GM23248 (cell line): ENCODE measurements at regions not wholly inside any gene's neighbourhood (a gene's known extent, or its start where the extent isn't known, plus 50 kb on each side); places are given as distances from the start of the nearest gene placed in this dataset.
A peak's percentile ranks its signal among the peaks of the same experiment; 100 is the strongest.

Experiments used
- DNase-seq: peaks from one replicate; pipeline ENCODE4 v3.0.0-alpha.2; 2015
- H2AFZ ChIP-seq: fragments of 200-600 bp; sonication (generic); 2 replicates; pipeline ENCODE4 v1.6.1; 2016; ENCODE audit warnings: antibody characterized with exemption
- H3F3A ChIP-seq: fragments of 200-600 bp; sonication (generic); 2 replicates; pipeline ENCODE4 v1.6.1; 2016; ENCODE audit warnings: mild to moderate bottlenecking, antibody characterized with exemption, mixed run types; ENCODE audit not compliant: insufficient read depth
- H3K27ac ChIP-seq: fragments of 200-600 bp; sonication (generic); 2 replicates; pipeline ENCODE4 v1.5.1; 2016; ENCODE audit warnings: mild to moderate bottlenecking
- H3K27me3 ChIP-seq: fragments of 200-600 bp; sonication (generic); replicated peaks from 2 replicates; pipeline ENCODE4 v1.6.1; 2016; ENCODE audit warnings: mild to moderate bottlenecking; ENCODE audit not compliant: insufficient read depth
- H3K36me3 ChIP-seq: fragments of 200-600 bp; sonication (generic); 2 replicates; pipeline ENCODE4 v1.6.1; 2016; ENCODE audit warnings: low read depth, mild to moderate bottlenecking
- H3K4me1 ChIP-seq: fragments of 200-600 bp; sonication (generic); 2 replicates; pipeline ENCODE4 v1.6.1; 2016; ENCODE audit warnings: mild to moderate bottlenecking; ENCODE audit not compliant: insufficient read depth
- H3K4me2 ChIP-seq: fragments of 200-600 bp; sonication (generic); one replicate; pipeline ENCODE4 v1.6.1; 2016; ENCODE audit warnings: mild to moderate bottlenecking; ENCODE audit not compliant: unreplicated experiment
- H3K4me3 ChIP-seq: fragments of 200-600 bp; sonication (generic); 2 replicates; pipeline ENCODE4 v1.5.1; 2016; ENCODE audit warnings: mild to moderate bottlenecking
- H3K79me2 ChIP-seq: fragments of 200-600 bp; sonication (generic); 2 replicates; pipeline ENCODE4 v1.6.1; 2016; ENCODE audit warnings: mild to moderate bottlenecking; ENCODE audit not compliant: insufficient read depth
- H3K9ac ChIP-seq: fragments of 200-600 bp; sonication (generic); 2 replicates; pipeline ENCODE4 v1.6.1; 2016; ENCODE audit warnings: mild to moderate bottlenecking
- H3K9me2 ChIP-seq: fragments of 200-600 bp; sonication (generic); 2 replicates; pipeline ENCODE4 v1.6.1; 2016; ENCODE audit warnings: mixed run types, mild to moderate bottlenecking, moderate library complexity; ENCODE audit not compliant: insufficient read depth
- H3K9me3 ChIP-seq: fragments of 200-600 bp; sonication (generic); one replicate; pipeline ENCODE4 v1.6.1; 2017; ENCODE audit warnings: low read depth
- H4K20me1 ChIP-seq: fragments of 200-600 bp; sonication (generic); 2 replicates; pipeline ENCODE4 v1.6.0; 2016; ENCODE audit not compliant: insufficient read depth
- EZH2 ChIP-seq: fragments of 200-600 bp; sonication (generic); IDR thresholded peaks from 2 replicates; pipeline ENCODE4 v1.6.1; 2018; ENCODE audit warnings: antibody characterized with exemption, mild to moderate bottlenecking; ENCODE audit not compliant: insufficient read depth, poor library complexity, severe bottlenecking
- EZH2phosphoT487 ChIP-seq: fragments of 200-600 bp; sonication (generic); IDR thresholded peaks from 2 replicates; pipeline ENCODE4 v1.6.1; 2018; ENCODE audit warnings: antibody characterized with exemption, moderate library complexity, mild to moderate bottlenecking, low read depth; ENCODE audit not compliant: insufficient read depth
- whole genome bisulfite sequencing, 2 experiments: methylation state at CpG; one replicate each; pipeline ENCODE4 v1.1.6; 2015 to 2017; ENCODE audit warnings: low lambda C conversion rate in 2 of 2, low coverage in 1 of 2; ENCODE audit errors: missing lambda C conversion rate in 2 of 2; 5-methylcytosine and 5-hydroxymethylcytosine counted together
- in situ Hi-C: fragments of 300-500 bp; cut with MboI; formaldehyde crosslinking; loops from 2 replicates; pipeline ENCODE4 v1.15.0; 2020

DNA sequence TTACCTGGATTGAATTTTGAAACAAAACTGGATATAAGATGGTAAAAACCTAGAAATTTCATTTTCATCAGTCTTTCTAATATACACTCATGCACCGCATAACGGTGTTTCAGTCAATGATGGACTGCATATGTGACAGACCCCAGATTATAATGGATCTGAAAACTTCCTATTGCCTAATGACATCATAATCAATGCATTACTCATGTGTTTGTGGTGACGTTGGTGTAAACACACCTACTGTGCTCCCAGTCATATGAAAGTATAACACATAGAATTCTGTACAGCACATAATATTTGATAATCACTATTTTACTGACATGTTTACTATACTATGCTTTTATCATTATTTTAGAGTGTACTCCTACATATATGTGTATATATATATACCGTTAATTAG is 119.9 kb upstream of the AGA start:
- H3K4me2 ChIP-seq, result no peak overlapping the region
- no peak overlapping the region for H3K27ac ChIP-seq
- H3K4me1 ChIP-seq, result no peaks in the 10 kb centered on the region
- in situ Hi-C loops, result no loop called here
- no peaks in the 10 kb centered on the region for H3K9me2 ChIP-seq
- no peak for TF ChIP-seq EZH2
- TF ChIP-seq EZH2phosphoT487, result no peak
- H3K36me3 ChIP-seq, result no peaks in the 10 kb centered on the region
- H3K9ac ChIP-seq, result no peak overlapping the region
- H3K79me2 ChIP-seq, result no peaks in the 10 kb centered on the region
- 68 to 74% methylated on average over 4 of the region's 4 CpGs for WGBS, 2 experiments
- H3F3A ChIP-seq, result no peaks in the 10 kb centered on the region
- no peak overlapping the region for H2AFZ ChIP-seq
- no peaks in the 10 kb centered on the region for H3K9me3 ChIP-seq
- DNase-seq, result no peak
- H3K27me3 ChIP-seq, result no peaks in the 10 kb centered on the region
- no peak overlapping the region for H3K4me3 ChIP-seq
- H4K20me1 ChIP-seq, result no peaks in the 10 kb centered on the region

DNA sequence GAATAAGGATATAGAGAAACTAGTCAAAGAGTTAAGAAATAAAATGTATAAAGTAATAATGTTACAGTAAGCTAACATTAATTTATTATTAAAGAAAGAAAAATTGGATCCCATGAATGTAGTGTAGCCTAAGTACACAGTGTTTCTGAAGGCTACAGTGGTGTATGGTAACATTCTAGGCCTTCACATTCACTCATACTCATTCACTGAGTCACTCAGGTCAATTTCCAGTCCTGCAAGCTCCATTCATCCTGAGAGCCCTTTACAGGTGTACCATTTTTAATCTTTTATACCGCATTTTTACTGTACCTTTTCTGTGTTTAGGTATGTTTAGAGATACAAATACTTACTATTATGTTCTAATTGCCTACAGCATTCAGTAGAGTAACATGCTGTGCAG is 120.6 kb upstream of the AGA start:
- no peaks in the 10 kb centered on the region for H3F3A ChIP-seq
- no peaks in the 10 kb centered on the region for H3K79me2 ChIP-seq
- no peaks in the 10 kb centered on the region for H3K27me3 ChIP-seq
- no peak overlapping the region for H2AFZ ChIP-seq
- H3K9me3 ChIP-seq, result no peaks in the 10 kb centered on the region
- in situ Hi-C loops, result no loop called here
- H3K9me2 ChIP-seq, result no peaks in the 10 kb centered on the region
- 70 to 86% methylated on average over 1 of the region's 1 CpG for WGBS, 2 experiments
- no peak overlapping the region for H3K9ac ChIP-seq
- no peak for DNase-seq
- H3K4me2 ChIP-seq, result no peak overlapping the region
- H3K27ac ChIP-seq, result no peak overlapping the region
- H3K4me1 ChIP-seq, result no peaks in the 10 kb centered on the region
- no peak for TF ChIP-seq EZH2phosphoT487
- TF ChIP-seq EZH2, result no peak
- no peaks in the 10 kb centered on the region for H3K36me3 ChIP-seq
- no peak overlapping the region for H3K4me3 ChIP-seq
- no peaks in the 10 kb centered on the region for H4K20me1 ChIP-seq

DNA sequence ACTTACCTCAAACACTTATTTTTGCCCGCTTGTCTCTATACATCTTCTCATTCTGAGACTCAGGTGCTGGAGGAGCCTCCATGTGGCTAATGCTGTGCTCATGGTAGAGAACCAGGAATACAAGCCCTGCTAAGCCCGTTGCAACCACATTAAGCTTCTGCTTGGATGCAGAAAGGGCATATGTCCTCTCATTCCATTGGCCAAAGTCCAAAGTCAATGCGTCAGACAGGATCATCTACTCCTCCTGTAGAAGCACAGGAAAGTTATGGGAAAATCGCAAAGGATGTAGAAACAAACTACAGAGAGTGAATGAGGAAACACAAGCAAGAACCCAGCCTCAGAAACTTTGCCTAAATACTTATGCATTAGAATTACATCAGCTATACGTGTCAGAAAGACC is 124.5 kb upstream of the AGA start:
- no peak overlapping the region for H3K9ac ChIP-seq
- no peaks in the 10 kb centered on the region for H3K9me2 ChIP-seq
- H3K4me2 ChIP-seq, result no peak overlapping the region
- DNase-seq, result no peak
- H3K4me1 ChIP-seq, result peaks cover 12% of the 10 kb centered on the region; the same call in 1 of the 2 replicates
- no peaks in the 10 kb centered on the region for H4K20me1 ChIP-seq
- in situ Hi-C loops, result no loop called here
- H3K9me3 ChIP-seq, result no peaks in the 10 kb centered on the region
- no peak for TF ChIP-seq EZH2
- TF ChIP-seq EZH2phosphoT487, result no peak
- no peaks in the 10 kb centered on the region for H3K27me3 ChIP-seq
- H3K36me3 ChIP-seq, result no peaks in the 10 kb centered on the region
- H2AFZ ChIP-seq, result no peak overlapping the region
- no peaks in the 10 kb centered on the region for H3F3A ChIP-seq
- no peak overlapping the region for H3K27ac ChIP-seq
- H3K4me3 ChIP-seq, result no peak overlapping the region
- 51 to 54% methylated on average over 5 of the region's 5 CpGs for WGBS, 2 experiments
- H3K79me2 ChIP-seq, result no peaks in the 10 kb centered on the region

DNA sequence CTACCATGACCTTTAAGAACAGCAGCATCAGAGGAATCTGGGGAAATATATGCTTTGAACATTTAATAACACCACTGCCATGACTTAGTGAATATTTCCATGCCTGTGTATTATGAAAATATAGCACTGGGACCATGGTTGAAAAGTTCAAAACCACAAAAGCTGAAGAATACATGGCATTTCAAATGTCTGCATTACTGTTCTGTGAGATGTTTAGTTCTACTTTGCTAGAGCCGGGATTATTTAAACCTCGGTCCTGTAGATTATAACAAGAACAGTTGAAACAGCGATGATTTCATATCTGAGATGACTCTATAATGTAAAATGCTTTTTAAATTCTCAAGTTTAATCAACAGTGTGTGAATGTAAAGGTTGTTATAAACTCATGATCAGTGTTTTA is 126.7 kb upstream of the AGA start:
- in situ Hi-C loops, result no loop called here
- Histone ChIP-seq H3K9me3 (no peaks in the 10 kb centered on the region), H3F3A (peaks cover 9% of the 10 kb centered on the region), H3K79me2 (no peaks in the 10 kb centered on the region), H3K9me2 (no peaks in the 10 kb centered on the region), H3K9ac (no peak overlapping the region), H2AFZ (no peak overlapping the region), H3K4me3 (no peak overlapping the region), H3K4me2 (no peak overlapping the region), H4K20me1 (no peaks in the 10 kb centered on the region), H3K36me3 (no peaks in the 10 kb centered on the region), H3K27me3 (no peaks in the 10 kb centered on the region), H3K4me1 (peaks cover 16% of the 10 kb centered on the region), H3K27ac (no peak overlapping the region)
- WGBS, 2 experiments, result 78 to 81% methylated on average over 3 of the region's 3 CpGs
- no peak for DNase-seq
- TF ChIP-seq EZH2phosphoT487 (no peak), EZH2 (no peak)

DNA sequence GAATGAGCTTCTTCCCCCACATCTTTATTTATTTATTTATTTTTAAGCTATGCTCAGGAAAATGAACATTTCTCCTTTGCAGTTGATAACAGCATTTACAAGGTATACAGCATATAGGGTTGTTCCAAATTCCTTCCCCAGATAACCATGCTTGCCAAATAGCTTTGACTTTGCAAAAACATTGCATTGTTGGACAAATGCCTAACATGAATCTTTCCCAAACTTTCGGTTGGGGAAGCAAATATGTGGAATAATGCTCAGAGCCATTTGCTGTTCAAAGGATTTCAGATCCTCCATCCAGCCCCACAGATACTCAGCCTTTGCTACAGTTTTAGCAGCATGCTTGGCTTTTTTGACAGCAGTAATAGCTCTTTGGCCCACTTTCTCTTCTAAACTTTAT is 127.2 kb upstream of the AGA start:
- H3K4me3 ChIP-seq, result no peak overlapping the region
- H3K27ac ChIP-seq, result no peak overlapping the region
- no peaks in the 10 kb centered on the region for H3K79me2 ChIP-seq
- H3K27me3 ChIP-seq, result no peaks in the 10 kb centered on the region
- H4K20me1 ChIP-seq, result no peaks in the 10 kb centered on the region
- no peaks in the 10 kb centered on the region for H3K9me2 ChIP-seq
- H3K36me3 ChIP-seq, result no peaks in the 10 kb centered on the region
- in situ Hi-C loops, result no loop called here
- H3K9ac ChIP-seq, result no peak overlapping the region
- no peaks in the 10 kb centered on the region for H3K9me3 ChIP-seq
- DNase-seq, result peak; percentile 16
- peak overlapping the region; percentile 7 for H3K4me2 ChIP-seq
- no peak overlapping the region for H2AFZ ChIP-seq
- 9 to 17% methylated on average over 1 of the region's 1 CpG for WGBS, 2 experiments
- H3F3A ChIP-seq, result peaks cover 11% of the 10 kb centered on the region
- TF ChIP-seq EZH2phosphoT487 (no peak), EZH2 (no peak)
- H3K4me1 ChIP-seq, result peaks cover 21% of the 10 kb centered on the region
